ENCODE measurements at regions not wholly inside any gene's neighbourhood (a gene's known extent, or its start where the extent isn't known, plus 50 kb on each side); places are given as distances from the start of the nearest gene placed in this dataset.

- ChIA-PET POLR2A (ENCODE audit: unreplicated experiment) (no interaction called here), CTCF (no interaction called here)
- Histone ChIP-seq H3F3A (ENCODE audit: low read length, unreplicated experiment) (no peaks in the 10 kb centered on the region), H3K79me2 (ENCODE audit: low read length) (no peaks in the 10 kb centered on the region), H2AFZ (ENCODE audit: low read length) (no peak overlapping the region), H3K9me2 (replicated peaks; ENCODE audit: low read length) (no peaks in the 10 kb centered on the region), H3K9ac (ENCODE audit: low read length) (no peak overlapping the region), H3K27me3 (ENCODE audit: low read length) (no peaks in the 10 kb centered on the region), H3K27ac (ENCODE audit: low read length) (no peak overlapping the region), H3K4me2 (ENCODE audit: low read length) (no peak overlapping the region), H3K36me3 (ENCODE audit: low read depth, low read length) (no peaks in the 10 kb centered on the region), H3K4me1 (ENCODE audit: insufficient read depth, low read length) (no peaks in the 10 kb centered on the region), H3K9me3 (ENCODE audit: low read length) (no peaks in the 10 kb centered on the region), H3K4me3 (ENCODE audit: low read length) (no peak overlapping the region), H4K20me1 (ENCODE audit: low read length) (no peaks in the 10 kb centered on the region)
- intact Hi-C loops (cut with micrococcal nuclease), result no loop called here
- TF ChIP-seq CTCF (conservative IDR thresholded peaks at IDR 0.05; ENCODE audit: low read depth, low read length), result no peak
- TF ChIP-seq EZH2 (IDR thresholded peaks at IDR 0.05; ENCODE audit: low read length, unreplicated experiment), result no peak
- no peak for TF ChIP-seq EZH2phosphoT487 (IDR thresholded peaks at IDR 0.05; ENCODE audit: borderline replicate concordance, low read length)
- ATAC-seq, result no peak
- DNase-seq, result no peak
- no TSS peak for BruUV-seq (replicated peaks)
Observed at GRCh38 chr6:103862297-103862696, 997.4 kb downstream of the HACE1 start.

- no peak for ATAC-seq
Observed at GRCh38 chr6:103858003-103858402, 1001.7 kb downstream of the HACE1 start.

GRCh38 chr6:103855750-103856149 lies 1004.0 kb downstream of the HACE1 start:
- Histone ChIP-seq H3K9me3 (ENCODE audit: low read length) (no peaks in the 10 kb centered on the region), H3K79me2 (ENCODE audit: low read length) (no peaks in the 10 kb centered on the region), H3K4me1 (ENCODE audit: insufficient read depth, low read length) (no peaks in the 10 kb centered on the region), H3K27me3 (ENCODE audit: low read length) (no peaks in the 10 kb centered on the region), H3K4me2 (ENCODE audit: low read length) (no peak overlapping the region), H3K4me3 (ENCODE audit: low read length) (no peak overlapping the region), H3F3A (ENCODE audit: low read length, unreplicated experiment) (no peaks in the 10 kb centered on the region), H3K27ac (ENCODE audit: low read length) (no peak overlapping the region), H3K9ac (ENCODE audit: low read length) (no peak overlapping the region), H4K20me1 (ENCODE audit: low read length) (no peaks in the 10 kb centered on the region), H2AFZ (ENCODE audit: low read length) (no peak overlapping the region), H3K36me3 (ENCODE audit: low read depth, low read length) (no peaks in the 10 kb centered on the region), H3K9me2 (replicated peaks; ENCODE audit: low read length) (no peaks in the 10 kb centered on the region)
- intact Hi-C loops (cut with micrococcal nuclease), result no loop called here
- no peak for DNase-seq
- BruUV-seq (replicated peaks), result no TSS peak
- no peak for ATAC-seq
- no peak for TF ChIP-seq CTCF (conservative IDR thresholded peaks at IDR 0.05; ENCODE audit: low read depth, low read length)
- TF ChIP-seq EZH2phosphoT487 (IDR thresholded peaks at IDR 0.05; ENCODE audit: borderline replicate concordance, low read length), result no peak
- no peak for TF ChIP-seq EZH2 (IDR thresholded peaks at IDR 0.05; ENCODE audit: low read length, unreplicated experiment)
- POLR2A ChIA-PET (ENCODE audit: unreplicated experiment), result no interaction called here
- CTCF ChIA-PET, result no interaction called here

More at GRCh38 chr6:103858003-103858402, 1001.7 kb downstream of the HACE1 start:
- Histone ChIP-seq H3K36me3 (ENCODE audit: low read depth, low read length) (no peaks in the 10 kb centered on the region), H3K79me2 (ENCODE audit: low read length) (no peaks in the 10 kb centered on the region), H2AFZ (ENCODE audit: low read length) (no peak overlapping the region), H3K9me2 (replicated peaks; ENCODE audit: low read length) (no peaks in the 10 kb centered on the region), H3K27ac (ENCODE audit: low read length) (no peak overlapping the region), H4K20me1 (ENCODE audit: low read length) (no peaks in the 10 kb centered on the region), H3K4me3 (ENCODE audit: low read length) (no peak overlapping the region), H3K4me2 (ENCODE audit: low read length) (no peak overlapping the region), H3F3A (ENCODE audit: low read length, unreplicated experiment) (no peaks in the 10 kb centered on the region), H3K9me3 (ENCODE audit: low read length) (no peaks in the 10 kb centered on the region), H3K27me3 (ENCODE audit: low read length) (no peaks in the 10 kb centered on the region), H3K9ac (ENCODE audit: low read length) (no peak overlapping the region), H3K4me1 (ENCODE audit: insufficient read depth, low read length) (no peaks in the 10 kb centered on the region)
- POLR2A ChIA-PET (ENCODE audit: unreplicated experiment), result no interaction called here
- no peak for DNase-seq
- BruUV-seq (replicated peaks), result no TSS peak
- CTCF ChIA-PET, result no interaction called here
- intact Hi-C loops (cut with micrococcal nuclease), result no loop called here
- no peak for TF ChIP-seq EZH2 (IDR thresholded peaks at IDR 0.05; ENCODE audit: low read length, unreplicated experiment)
- no peak for TF ChIP-seq EZH2phosphoT487 (IDR thresholded peaks at IDR 0.05; ENCODE audit: borderline replicate concordance, low read length)
- no peak for TF ChIP-seq CTCF (conservative IDR thresholded peaks at IDR 0.05; ENCODE audit: low read depth, low read length)

Data from PC-3 (cell line).